ENCODE measurements at regions not wholly inside any gene's neighbourhood (a gene's known extent, or its start where the extent isn't known, plus 50 kb on each side); places are given as distances from the start of the nearest gene placed in this dataset.

DNA sequence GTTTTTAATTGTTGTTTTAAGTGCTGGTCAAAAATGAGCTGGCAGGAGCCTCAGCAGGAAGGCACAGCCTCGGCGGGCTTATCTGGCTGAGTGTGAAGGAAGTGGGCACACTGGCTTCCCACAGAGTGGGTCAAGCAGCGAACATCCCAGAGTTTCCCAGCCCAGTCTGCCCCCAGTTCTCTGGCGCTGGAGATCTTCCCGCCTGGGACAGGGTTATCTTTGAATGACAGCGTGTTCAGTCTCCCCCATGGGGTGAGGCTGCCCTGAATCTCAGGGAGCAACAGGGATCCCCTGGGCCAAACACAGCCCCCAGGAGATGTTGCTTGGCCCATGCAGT is 122.2 kb upstream of the PTPN1 start:
- no peaks in the 10 kb centered on the region for H3K36me3 ChIP-seq
- no peak overlapping the region for H3K27ac ChIP-seq
- TF ChIP-seq CTCF (IDR thresholded peaks at IDR 0.05; ENCODE audit: low read depth, low read length): no peak
- H3K27me3 ChIP-seq (ENCODE audit: insufficient read depth, low read depth, severe bottlenecking): no peaks in the 10 kb centered on the region
- no peak overlapping the region for H3K4me3 ChIP-seq (ENCODE audit: low read depth, low read length)
- no peaks in the 10 kb centered on the region for H3K9me3 ChIP-seq (ENCODE audit: severe bottlenecking)
- no peak for DNase-seq

DNA sequence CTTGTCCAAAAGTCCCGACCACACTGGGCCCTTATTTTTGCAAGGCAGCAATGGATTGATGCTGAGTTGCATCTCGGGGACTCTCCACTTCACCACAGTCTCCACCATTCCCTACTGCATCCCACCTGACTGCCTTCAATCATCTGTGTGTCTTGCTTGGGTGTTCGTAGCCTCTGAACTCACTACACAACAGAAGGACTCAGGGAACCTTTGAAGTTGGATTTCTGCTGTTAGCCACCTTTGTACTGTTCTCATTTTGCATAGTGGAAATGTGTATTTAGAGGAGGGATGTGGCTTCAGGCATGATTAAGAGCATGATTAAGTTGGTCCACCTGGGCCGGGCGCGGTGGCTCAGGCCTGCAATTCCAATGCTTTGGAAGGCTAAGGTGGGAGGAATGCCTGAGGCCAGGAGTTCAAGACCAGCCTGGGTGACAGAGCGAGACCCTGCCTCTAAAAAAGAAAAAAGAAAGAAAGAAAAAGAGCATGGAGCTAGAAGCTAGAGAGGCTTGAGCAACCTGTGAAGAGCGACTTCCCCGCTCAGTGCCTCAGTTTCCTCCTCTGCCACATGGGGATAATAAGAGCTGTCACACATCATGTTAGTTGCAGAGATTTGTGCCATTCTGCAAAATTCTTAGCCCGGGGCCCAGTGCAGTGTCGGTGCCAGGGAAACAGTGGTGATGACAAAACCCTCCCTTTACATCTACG is 121.3 kb upstream of the PTPN1 start:
- Histone ChIP-seq H3K27ac (no peak overlapping the region), H3K9me3 (ENCODE audit: severe bottlenecking) (no peaks in the 10 kb centered on the region), H3K4me3 (ENCODE audit: low read depth, low read length) (no peak overlapping the region), H3K27me3 (ENCODE audit: insufficient read depth, low read depth, severe bottlenecking) (no peaks in the 10 kb centered on the region), H3K36me3 (no peaks in the 10 kb centered on the region)
- no peak for TF ChIP-seq CTCF (IDR thresholded peaks at IDR 0.05; ENCODE audit: low read depth, low read length)
- no peak for DNase-seq

- Histone ChIP-seq H3K36me3 (no peaks in the 10 kb centered on the region), H3K4me3 (ENCODE audit: low read depth, low read length) (no peak overlapping the region), H3K27me3 (ENCODE audit: insufficient read depth, low read depth, severe bottlenecking) (no peaks in the 10 kb centered on the region), H3K27ac (no peak overlapping the region), H3K9me3 (ENCODE audit: severe bottlenecking) (no peaks in the 10 kb centered on the region)
- TF ChIP-seq CTCF (IDR thresholded peaks at IDR 0.05; ENCODE audit: low read depth, low read length): no peak
- no peak for DNase-seq
Measured at GRCh38 chr20:50389438-50389807, 120.8 kb upstream of the PTPN1 start.

DNA sequence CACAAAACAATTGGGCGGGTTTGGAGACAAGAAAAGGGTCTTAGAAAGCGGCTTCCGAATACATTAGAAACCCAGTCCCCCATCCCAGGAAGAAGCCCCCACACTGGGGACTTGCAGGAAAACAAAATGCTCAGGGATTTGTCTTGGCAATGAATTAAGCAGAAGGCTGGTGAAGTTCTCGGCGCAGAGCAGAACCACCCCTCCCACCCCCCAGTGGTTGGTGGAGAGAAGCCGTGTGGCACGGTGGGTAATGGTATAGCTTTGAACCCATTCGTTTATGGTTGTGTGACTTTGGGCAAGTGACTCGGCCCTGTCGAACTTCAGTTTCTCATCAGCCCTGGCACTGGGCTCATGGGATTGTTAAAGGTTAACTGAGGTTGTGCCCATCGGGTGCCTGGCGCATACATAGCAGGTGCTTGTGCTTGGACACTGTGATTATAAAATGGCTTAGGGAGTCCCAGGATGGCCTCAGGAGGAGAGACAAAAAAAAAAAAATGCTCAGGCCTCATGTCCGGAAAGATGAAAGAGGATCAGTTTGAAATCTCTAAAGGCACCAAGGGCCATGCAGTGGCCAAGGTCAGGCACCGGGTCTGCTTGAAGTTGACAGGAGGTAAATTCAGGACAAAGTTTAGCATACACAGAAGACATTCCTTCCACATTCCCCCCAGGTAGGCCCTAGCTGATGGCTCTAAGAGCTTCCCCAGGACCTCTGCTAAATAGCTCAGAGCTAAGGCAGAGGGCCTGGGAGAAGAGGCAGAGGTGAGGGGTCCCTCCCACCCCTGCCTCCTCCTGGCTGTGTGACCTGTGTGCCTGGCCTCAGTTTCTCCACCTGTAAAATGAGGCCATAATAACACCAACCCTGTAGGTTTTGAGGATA is 120.1 kb upstream of the PTPN1 start:
- Histone ChIP-seq H3K9me3 (ENCODE audit: severe bottlenecking) (no peaks in the 10 kb centered on the region), H3K36me3 (no peaks in the 10 kb centered on the region), H3K27ac (no peak overlapping the region), H3K27me3 (ENCODE audit: insufficient read depth, low read depth, severe bottlenecking) (no peaks in the 10 kb centered on the region), H3K4me3 (ENCODE audit: low read depth, low read length) (no peak overlapping the region)
- no peak for TF ChIP-seq CTCF (IDR thresholded peaks at IDR 0.05; ENCODE audit: low read depth, low read length)
- no peak for DNase-seq

DNA sequence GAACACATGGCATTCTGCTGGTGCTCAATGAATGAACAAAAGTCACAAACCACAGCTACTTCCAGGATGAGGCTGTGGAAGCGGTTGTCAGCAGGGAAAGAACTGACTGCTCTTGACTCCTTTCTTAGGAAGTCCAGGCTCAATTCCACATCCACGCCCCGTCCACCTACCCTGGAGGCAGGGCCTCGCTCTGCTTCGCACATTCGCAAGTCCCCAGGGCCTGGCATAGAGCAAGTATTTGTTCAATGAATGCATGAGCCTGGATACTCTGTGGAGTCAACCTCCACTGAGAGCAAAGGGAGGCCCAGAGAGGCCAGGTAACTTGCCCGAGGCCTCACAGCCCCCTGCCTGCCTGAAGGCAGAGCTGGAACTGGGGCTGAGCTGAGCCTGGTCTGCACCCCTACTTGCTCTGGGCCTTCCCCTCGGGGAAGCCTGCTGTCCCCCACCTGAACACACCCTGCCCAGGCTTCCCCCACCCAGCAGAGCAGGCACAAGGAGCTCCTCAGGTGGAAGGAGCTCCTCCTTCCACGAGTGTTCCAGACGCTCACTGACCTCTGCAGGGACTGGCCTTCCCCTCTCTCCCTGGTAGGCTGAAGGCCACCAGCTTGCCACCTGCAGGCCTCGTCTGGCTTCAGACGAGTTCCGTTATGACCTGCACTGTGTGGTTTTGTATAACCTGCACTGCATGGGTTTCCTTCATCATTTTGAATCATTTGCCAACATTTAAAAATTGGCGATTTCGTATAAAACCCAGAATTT is 119.3 kb upstream of the PTPN1 start:
- DNase-seq: no peak

More for the DNA sequence above, 119.3 kb upstream of the PTPN1 start:
- no peak for TF ChIP-seq CTCF (IDR thresholded peaks at IDR 0.05; ENCODE audit: low read depth, low read length)
- Histone ChIP-seq H3K4me3 (ENCODE audit: low read depth, low read length) (no peak overlapping the region), H3K27ac (no peak overlapping the region), H3K36me3 (no peaks in the 10 kb centered on the region), H3K27me3 (ENCODE audit: insufficient read depth, low read depth, severe bottlenecking) (no peaks in the 10 kb centered on the region), H3K9me3 (ENCODE audit: severe bottlenecking) (no peaks in the 10 kb centered on the region)
